ENCODE measurements at regions not wholly inside any gene's neighbourhood (a gene's known extent, or its start where the extent isn't known, plus 50 kb on each side); places are given as distances from the start of the nearest gene placed in this dataset.

GRCh38 chr12:58309806-58310205 is 368.4 kb downstream of the ATP23 start:
- TF ChIP-seq, protein P1, sequence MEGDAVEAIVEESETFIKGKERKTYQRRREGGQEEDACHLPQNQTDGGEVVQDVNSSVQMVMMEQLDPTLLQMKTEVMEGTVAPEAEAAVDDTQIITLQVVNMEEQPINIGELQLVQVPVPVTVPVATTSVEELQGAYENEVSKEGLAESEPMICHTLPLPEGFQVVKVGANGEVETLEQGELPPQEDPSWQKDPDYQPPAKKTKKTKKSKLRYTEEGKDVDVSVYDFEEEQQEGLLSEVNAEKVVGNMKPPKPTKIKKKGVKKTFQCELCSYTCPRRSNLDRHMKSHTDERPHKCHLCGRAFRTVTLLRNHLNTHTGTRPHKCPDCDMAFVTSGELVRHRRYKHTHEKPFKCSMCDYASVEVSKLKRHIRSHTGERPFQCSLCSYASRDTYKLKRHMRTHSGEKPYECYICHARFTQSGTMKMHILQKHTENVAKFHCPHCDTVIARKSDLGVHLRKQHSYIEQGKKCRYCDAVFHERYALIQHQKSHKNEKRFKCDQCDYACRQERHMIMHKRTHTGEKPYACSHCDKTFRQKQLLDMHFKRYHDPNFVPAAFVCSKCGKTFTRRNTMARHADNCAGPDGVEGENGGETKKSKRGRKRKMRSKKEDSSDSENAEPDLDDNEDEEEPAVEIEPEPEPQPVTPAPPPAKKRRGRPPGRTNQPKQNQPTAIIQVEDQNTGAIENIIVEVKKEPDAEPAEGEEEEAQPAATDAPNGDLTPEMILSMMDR (conservative IDR thresholded peaks at IDR 0.05), result no peak
- no peak for TF ChIP-seq ZFX (IDR thresholded peaks at IDR 0.05)

Measured in C4-2B (cell line).